PC-9 (cell line): ENCODE measurements at regions not wholly inside any gene's neighbourhood (a gene's known extent, or its start where the extent isn't known, plus 50 kb on each side); places are given as distances from the start of the nearest gene placed in this dataset.

Experiments
- EZH2 ChIP-seq: fragments of 200-600 bp; sonication (generic); IDR thresholded peaks from 2 replicates; pipeline ENCODE4 v1.8.0; 2017; ENCODE audit warnings: antibody characterized with exemption, low read depth
- TF ChIP-seq, protein P1 (sequence below): fragments of 200-600 bp; sonication (generic); conservative IDR thresholded peaks from 2 replicates; pipeline ENCODE4 v1.6.1; 2017; ENCODE audit warnings: mixed run types, antibody characterized with exemption, mild to moderate bottlenecking, moderate library complexity

- TF ChIP-seq, protein P1, sequence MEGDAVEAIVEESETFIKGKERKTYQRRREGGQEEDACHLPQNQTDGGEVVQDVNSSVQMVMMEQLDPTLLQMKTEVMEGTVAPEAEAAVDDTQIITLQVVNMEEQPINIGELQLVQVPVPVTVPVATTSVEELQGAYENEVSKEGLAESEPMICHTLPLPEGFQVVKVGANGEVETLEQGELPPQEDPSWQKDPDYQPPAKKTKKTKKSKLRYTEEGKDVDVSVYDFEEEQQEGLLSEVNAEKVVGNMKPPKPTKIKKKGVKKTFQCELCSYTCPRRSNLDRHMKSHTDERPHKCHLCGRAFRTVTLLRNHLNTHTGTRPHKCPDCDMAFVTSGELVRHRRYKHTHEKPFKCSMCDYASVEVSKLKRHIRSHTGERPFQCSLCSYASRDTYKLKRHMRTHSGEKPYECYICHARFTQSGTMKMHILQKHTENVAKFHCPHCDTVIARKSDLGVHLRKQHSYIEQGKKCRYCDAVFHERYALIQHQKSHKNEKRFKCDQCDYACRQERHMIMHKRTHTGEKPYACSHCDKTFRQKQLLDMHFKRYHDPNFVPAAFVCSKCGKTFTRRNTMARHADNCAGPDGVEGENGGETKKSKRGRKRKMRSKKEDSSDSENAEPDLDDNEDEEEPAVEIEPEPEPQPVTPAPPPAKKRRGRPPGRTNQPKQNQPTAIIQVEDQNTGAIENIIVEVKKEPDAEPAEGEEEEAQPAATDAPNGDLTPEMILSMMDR = no peak
- TF ChIP-seq EZH2 = no peak
Measured at GRCh38 chr14:25828562-25828961, 769.3 kb downstream of the NOVA1 start.
